ENCODE measurements at regions not wholly inside any gene's neighbourhood (a gene's known extent, or its start where the extent isn't known, plus 50 kb on each side); places are given as distances from the start of the nearest gene placed in this dataset.

GRCh38 chr2:195489101-195489500 is 167.9 kb upstream of the SLC39A10 start:
- no peak for ATAC-seq
- H3K27ac ChIP-seq = no peak overlapping the region
- DNase-seq = no peak
- peaks cover 0 to 7% of the 10 kb centered on the region in 2 donors for H3K4me1 ChIP-seq
- no peaks in the 10 kb centered on the region for H3K9me3 ChIP-seq
- H3K36me3 ChIP-seq = no peaks in the 10 kb centered on the region
- no peak for TF ChIP-seq CTCF (IDR thresholded peaks at IDR 0.05)
- intact Hi-C loops (cut with DNase I) = no loop called here
- no peak overlapping the region for H3K4me3 ChIP-seq
- no peaks in the 10 kb centered on the region for H3K27me3 ChIP-seq

GRCh38 chr2:195488567-195488966 is 168.5 kb upstream of the SLC39A10 start:
- TF ChIP-seq CTCF (IDR thresholded peaks at IDR 0.05) = no peak
- DNase-seq (no peak), ATAC-seq (no peak)
- Histone ChIP-seq H3K4me3 (no peak overlapping the region), H3K36me3 (no peaks in the 10 kb centered on the region), H3K4me1 (peaks cover 0 to 7% of the 10 kb centered on the region in 2 donors), H3K27me3 (no peaks in the 10 kb centered on the region), H3K9me3 (no peaks in the 10 kb centered on the region), H3K27ac (no peak overlapping the region)
- intact Hi-C loops (cut with DNase I) = no loop called here

GRCh38 chr2:195486987-195487644 is 169.9 kb upstream of the SLC39A10 start:
- H3K9me3 ChIP-seq = no peaks in the 10 kb centered on the region
- no peak for TF ChIP-seq CTCF (IDR thresholded peaks at IDR 0.05)
- H3K4me3 ChIP-seq = no peak overlapping the region
- peaks cover 0 to 7% of the 10 kb centered on the region in 2 donors for H3K4me1 ChIP-seq
- peak; percentile 56 for ATAC-seq
- no peak overlapping the region for H3K27ac ChIP-seq
- H3K36me3 ChIP-seq = no peaks in the 10 kb centered on the region
- H3K27me3 ChIP-seq = no peaks in the 10 kb centered on the region
- intact Hi-C loops (cut with DNase I) = no loop called here
- DNase-seq = no peak

- no peak for TF ChIP-seq CTCF (IDR thresholded peaks at IDR 0.05)
- no peak overlapping the region for H3K4me3 ChIP-seq
- H3K27me3 ChIP-seq = no peaks in the 10 kb centered on the region
- peaks cover 0 to 7% of the 10 kb centered on the region in 2 donors for H3K4me1 ChIP-seq
- intact Hi-C loops (cut with DNase I) = no loop called here
- no peak overlapping the region for H3K27ac ChIP-seq
- DNase-seq (no peak), ATAC-seq (no peak)
- no peaks in the 10 kb centered on the region for H3K9me3 ChIP-seq
- no peaks in the 10 kb centered on the region for H3K36me3 ChIP-seq
Observed at GRCh38 chr2:195486520-195486919, 170.5 kb upstream of the SLC39A10 start.

GRCh38 chr2:195482010-195482409 is 175.0 kb upstream of the SLC39A10 start:
- H3K27me3 ChIP-seq = no peaks in the 10 kb centered on the region
- DNase-seq = no peak

More at GRCh38 chr2:195482010-195482409, 175.0 kb upstream of the SLC39A10 start:
- Histone ChIP-seq H3K27ac (no peak overlapping the region), H3K36me3 (no peaks in the 10 kb centered on the region), H3K4me3 (no peak overlapping the region), H3K9me3 (no peaks in the 10 kb centered on the region), H3K4me1 (peaks cover 0 to 6% of the 10 kb centered on the region in 2 donors)
- no peak for ATAC-seq
- intact Hi-C loops (cut with DNase I) = no loop called here
- no peak for TF ChIP-seq CTCF (IDR thresholded peaks at IDR 0.05)

Measured in left lung (tissue), 4 donors.